Cerebellar nuclear complex (tissue), 1 donor: ENCODE measurements at regions not wholly inside any gene's neighbourhood (a gene's known extent, or its start where the extent isn't known, plus 50 kb on each side); places are given as distances from the start of the nearest gene placed in this dataset.

Experiments used
- DNase-seq, 2 experiments: peaks; one replicate each; lab custom pipeline; 2025; lab: John Stamatoyannopoulos, UW

- no peak for DNase-seq
Measured at GRCh38 chr17:22441776-22442175, 749.5 kb downstream of the KCNJ18 start.

- no peak for DNase-seq
Measured at GRCh38 chr17:22443061-22443460, 750.7 kb downstream of the KCNJ18 start.

- no peak for DNase-seq
Measured at GRCh38 chr17:22453181-22453580, 760.9 kb downstream of the KCNJ18 start.

- DNase-seq: no peak
Measured at GRCh38 chr17:22454070-22454999, 762.0 kb downstream of the KCNJ18 start.

- DNase-seq: no peak
Measured at GRCh38 chr17:22459331-22459952, 767.1 kb downstream of the KCNJ18 start.

GRCh38 chr17:22459953-22460350, 767.6 kb downstream of the KCNJ18 start:
- no peak for DNase-seq

GRCh38 chr17:22460461-22461063, 768.2 kb downstream of the KCNJ18 start:
- DNase-seq: no peak

- no peak for DNase-seq
Measured at GRCh38 chr17:22461460-22462145, 769.3 kb downstream of the KCNJ18 start.

- DNase-seq: no peak
Measured at GRCh38 chr17:22462461-22462860, 770.1 kb downstream of the KCNJ18 start.

GRCh38 chr17:22463110-22463850, 771.0 kb downstream of the KCNJ18 start:
- no peak for DNase-seq

GRCh38 chr17:22464041-22464440, 771.7 kb downstream of the KCNJ18 start:
- DNase-seq: no peak

- no peak for DNase-seq
Measured at GRCh38 chr17:22467720-22468119, 775.4 kb downstream of the KCNJ18 start.

GRCh38 chr17:22469101-22469880, 777.0 kb downstream of the KCNJ18 start:
- no peak for DNase-seq

GRCh38 chr17:22469941-22470340, 777.6 kb downstream of the KCNJ18 start:
- DNase-seq: no peak

GRCh38 chr17:22470411-22471175, 778.3 kb downstream of the KCNJ18 start:
- no peak for DNase-seq

- DNase-seq: no peak
Measured at GRCh38 chr17:22484826-22485225, 792.5 kb downstream of the KCNJ18 start.

- no peak for DNase-seq
Measured at GRCh38 chr17:22490399-22490798, 798.1 kb downstream of the KCNJ18 start.

GRCh38 chr17:22492331-22492730, 800.0 kb downstream of the KCNJ18 start:
- no peak for DNase-seq

GRCh38 chr17:22496450-22496849, 804.1 kb downstream of the KCNJ18 start:
- no peak for DNase-seq

GRCh38 chr17:22503322-22503899, 811.1 kb downstream of the KCNJ18 start:
- no peak for DNase-seq
